ENCODE measurements at regions not wholly inside any gene's neighbourhood (a gene's known extent, or its start where the extent isn't known, plus 50 kb on each side); places are given as distances from the start of the nearest gene placed in this dataset.

- H4K20me1 ChIP-seq (ENCODE audit: insufficient read depth, low read length) = no peaks in the 10 kb centered on the region
- no peak overlapping the region for H3K9ac ChIP-seq (ENCODE audit: low read depth, low read length)
- no peaks in the 10 kb centered on the region for H3K9me3 ChIP-seq (ENCODE audit: insufficient read depth, low read length, severe bottlenecking)
- no peak overlapping the region for H3K4me2 ChIP-seq (ENCODE audit: insufficient read depth, low read length)
- ATAC-seq (ENCODE audit: insufficient read depth, low read depth) (no peak), DNase-seq (no peak)
- TF ChIP-seq CTCF (IDR thresholded peaks at IDR 0.05; ENCODE audit: borderline replicate concordance, extremely low read depth, low read length, poor library complexity, severe bottlenecking) = no peak
- no peak for TF ChIP-seq EZH2 (IDR thresholded peaks at IDR 0.05; ENCODE audit: borderline replicate concordance, low read depth, low read length, severe bottlenecking)
- no peak overlapping the region for H2AFZ ChIP-seq (ENCODE audit: low read depth, low read length)
- no peak overlapping the region for H3K27ac ChIP-seq (ENCODE audit: low read length)
- no peaks in the 10 kb centered on the region for H3K79me2 ChIP-seq (ENCODE audit: insufficient read depth, low read length)
- H3K36me3 ChIP-seq (ENCODE audit: insufficient read depth, low read length) = no peaks in the 10 kb centered on the region
- H3K27me3 ChIP-seq (ENCODE audit: insufficient read depth, low read length, poor library complexity) = peaks cover 20% of the 10 kb centered on the region
- H3K4me3 ChIP-seq (ENCODE audit: low read depth in 1 of 2, low read length in 2 of 2) = no peak overlapping the region
- H3K4me1 ChIP-seq (ENCODE audit: insufficient read depth, low read length) = no peaks in the 10 kb centered on the region
These were observed 277.9 kb upstream of the NR2F2 start for GRCh38 chr15:96052572-96053030.

GRCh38 chr15:96053031-96053780 lies 277.3 kb upstream of the NR2F2 start:
- Histone ChIP-seq H3K27ac (ENCODE audit: low read length) (no peak overlapping the region), H3K4me3 (ENCODE audit: low read depth in 1 of 2, low read length in 2 of 2) (no peak overlapping the region), H3K36me3 (ENCODE audit: insufficient read depth, low read length) (no peaks in the 10 kb centered on the region), H2AFZ (ENCODE audit: low read depth, low read length) (no peak overlapping the region), H3K9ac (ENCODE audit: low read depth, low read length) (no peak overlapping the region), H3K27me3 (ENCODE audit: insufficient read depth, low read length, poor library complexity) (peaks cover 20% of the 10 kb centered on the region), H3K79me2 (ENCODE audit: insufficient read depth, low read length) (no peaks in the 10 kb centered on the region), H3K9me3 (ENCODE audit: insufficient read depth, low read length, severe bottlenecking) (no peaks in the 10 kb centered on the region), H3K4me2 (ENCODE audit: insufficient read depth, low read length) (no peak overlapping the region), H4K20me1 (ENCODE audit: insufficient read depth, low read length) (no peaks in the 10 kb centered on the region), H3K4me1 (ENCODE audit: insufficient read depth, low read length) (no peaks in the 10 kb centered on the region)
- ATAC-seq (ENCODE audit: insufficient read depth, low read depth) (no peak), DNase-seq (no peak)
- TF ChIP-seq EZH2 (IDR thresholded peaks at IDR 0.05; ENCODE audit: borderline replicate concordance, low read depth, low read length, severe bottlenecking) (no peak), CTCF (IDR thresholded peaks at IDR 0.05; ENCODE audit: borderline replicate concordance, extremely low read depth, low read length, poor library complexity, severe bottlenecking) (no peak)

- Histone ChIP-seq H3K79me2 (ENCODE audit: insufficient read depth, low read length) (no peaks in the 10 kb centered on the region), H4K20me1 (ENCODE audit: insufficient read depth, low read length) (no peaks in the 10 kb centered on the region), H3K4me1 (ENCODE audit: insufficient read depth, low read length) (no peaks in the 10 kb centered on the region), H3K4me2 (ENCODE audit: insufficient read depth, low read length) (no peak overlapping the region), H3K9me3 (ENCODE audit: insufficient read depth, low read length, severe bottlenecking) (no peaks in the 10 kb centered on the region), H2AFZ (ENCODE audit: low read depth, low read length) (no peak overlapping the region), H3K27ac (ENCODE audit: low read length) (no peak overlapping the region), H3K27me3 (ENCODE audit: insufficient read depth, low read length, poor library complexity) (peaks cover 20% of the 10 kb centered on the region), H3K9ac (ENCODE audit: low read depth, low read length) (no peak overlapping the region), H3K36me3 (ENCODE audit: insufficient read depth, low read length) (no peaks in the 10 kb centered on the region), H3K4me3 (ENCODE audit: low read depth in 1 of 2, low read length in 2 of 2) (no peak overlapping the region)
- DNase-seq = no peak
- no peak for ATAC-seq (ENCODE audit: insufficient read depth, low read depth)
- TF ChIP-seq EZH2 (IDR thresholded peaks at IDR 0.05; ENCODE audit: borderline replicate concordance, low read depth, low read length, severe bottlenecking) (no peak), CTCF (IDR thresholded peaks at IDR 0.05; ENCODE audit: borderline replicate concordance, extremely low read depth, low read length, poor library complexity, severe bottlenecking) (no peak)
These were observed 276.6 kb upstream of the NR2F2 start for GRCh38 chr15:96053781-96054428.
